Gastrocnemius medialis (tissue), 4 donors: ENCODE measurements at regions not wholly inside any gene's neighbourhood (a gene's known extent, or its start where the extent isn't known, plus 50 kb on each side); places are given as distances from the start of the nearest gene placed in this dataset.
"Not testable (repeated sequence)": the region's sequence is repeated elsewhere in the genome, so short reads cannot be mapped to it uniquely, and the experiment has no call there.

Experiments used
- POLR2A ChIP-seq, 2 donors: fragments of 450-650 bp; IDR thresholded peaks; one replicate each; pipeline ENCODE4 v1.6.1; 2017; ENCODE audit warnings: antibody characterized with exemption in 2 of 2, mild to moderate bottlenecking in 2 of 2, moderate library complexity in 2 of 2
- TF ChIP-seq, protein P1 (sequence below), 5 experiments: fragments of 450-650 bp in 3 of 5; fragments of 200-600 bp in 2 of 5; sonication (generic) in 2 of 5; IDR thresholded peaks in 4 of 5; conservative IDR thresholded peaks in 1 of 5; 1 replicate in 4 of 5; 2 replicates in 1 of 5; pipeline ENCODE4 v1.5.1; 2016 to 2019; ENCODE audit warnings: antibody characterized with exemption in 5 of 5, mild to moderate bottlenecking in 3 of 5, moderate library complexity in 3 of 5

DNA sequence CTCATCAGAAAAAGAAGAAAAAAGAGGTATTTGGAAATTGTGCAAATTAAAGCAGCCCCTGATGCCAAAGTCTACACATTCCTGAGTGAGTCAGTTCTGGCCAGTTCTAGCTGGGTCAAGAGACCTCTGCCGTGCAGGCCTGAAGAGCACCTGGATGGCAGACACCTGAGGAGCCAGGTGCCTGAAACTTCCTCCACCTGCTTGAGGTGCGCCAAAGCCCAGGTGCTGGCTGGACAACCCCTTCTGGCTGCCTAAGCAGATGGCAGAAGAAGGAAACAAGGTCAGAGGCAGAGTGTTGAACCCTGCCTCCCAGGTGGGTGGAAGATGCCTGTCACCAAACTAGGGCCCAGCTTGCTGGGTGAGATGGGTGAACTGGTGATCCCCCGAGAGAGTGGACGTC is 215.8 kb downstream of the GOLGA6L6 start:
- TF ChIP-seq, protein P1, sequence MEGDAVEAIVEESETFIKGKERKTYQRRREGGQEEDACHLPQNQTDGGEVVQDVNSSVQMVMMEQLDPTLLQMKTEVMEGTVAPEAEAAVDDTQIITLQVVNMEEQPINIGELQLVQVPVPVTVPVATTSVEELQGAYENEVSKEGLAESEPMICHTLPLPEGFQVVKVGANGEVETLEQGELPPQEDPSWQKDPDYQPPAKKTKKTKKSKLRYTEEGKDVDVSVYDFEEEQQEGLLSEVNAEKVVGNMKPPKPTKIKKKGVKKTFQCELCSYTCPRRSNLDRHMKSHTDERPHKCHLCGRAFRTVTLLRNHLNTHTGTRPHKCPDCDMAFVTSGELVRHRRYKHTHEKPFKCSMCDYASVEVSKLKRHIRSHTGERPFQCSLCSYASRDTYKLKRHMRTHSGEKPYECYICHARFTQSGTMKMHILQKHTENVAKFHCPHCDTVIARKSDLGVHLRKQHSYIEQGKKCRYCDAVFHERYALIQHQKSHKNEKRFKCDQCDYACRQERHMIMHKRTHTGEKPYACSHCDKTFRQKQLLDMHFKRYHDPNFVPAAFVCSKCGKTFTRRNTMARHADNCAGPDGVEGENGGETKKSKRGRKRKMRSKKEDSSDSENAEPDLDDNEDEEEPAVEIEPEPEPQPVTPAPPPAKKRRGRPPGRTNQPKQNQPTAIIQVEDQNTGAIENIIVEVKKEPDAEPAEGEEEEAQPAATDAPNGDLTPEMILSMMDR (IDR thresholded peaks at IDR 0.05 in 4 of 5, conservative IDR thresholded peaks at IDR 0.05 in 1 of 5), result not testable (repeated sequence)
- TF ChIP-seq POLR2A (IDR thresholded peaks at IDR 0.05), result not testable (repeated sequence)
